HG03565 (cell line): ENCODE measurements at regions not wholly inside any gene's neighbourhood (a gene's known extent, or its start where the extent isn't known, plus 50 kb on each side); places are given as distances from the start of the nearest gene placed in this dataset.
"Not testable (repeated sequence)": the region's sequence is repeated elsewhere in the genome, so short reads cannot be mapped to it uniquely, and the experiment has no call there.

Experiments
- ATAC-seq: cut with Tn5 transposase; IDR thresholded peaks from one replicate; pipeline ENCODE4 v1.9.1; 2021; ENCODE audit warnings: mild to moderate bottlenecking, moderate library complexity; ENCODE audit not compliant: unreplicated experiment

DNA sequence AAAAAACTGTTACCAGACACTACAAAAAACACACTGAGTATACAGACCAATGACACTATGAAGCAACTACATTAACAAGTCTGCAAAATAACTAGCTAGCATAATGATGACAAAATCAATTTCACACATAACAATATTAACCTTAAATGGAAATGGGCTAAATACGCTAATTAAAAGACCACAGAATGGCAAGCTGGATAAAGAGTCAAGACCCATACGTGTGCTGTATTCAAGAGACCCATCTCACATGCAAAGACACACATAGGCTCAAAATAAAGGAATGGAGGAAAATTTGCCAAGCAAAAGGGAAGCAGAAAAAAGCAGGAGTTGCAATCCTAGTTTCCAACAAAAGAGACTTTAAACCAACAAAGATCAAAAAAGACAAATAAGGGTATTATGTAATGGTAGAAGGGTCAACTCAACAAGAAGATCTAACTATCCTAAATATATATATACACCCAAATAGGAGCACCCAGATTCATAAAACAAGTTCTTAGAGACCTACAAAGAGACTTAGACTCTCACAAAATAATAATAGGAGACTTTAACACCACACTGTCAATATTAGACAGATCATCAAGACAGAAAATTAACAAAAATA is 158.6 kb downstream of the ALDH8A1 start:
- not testable (repeated sequence) for ATAC-seq

DNA sequence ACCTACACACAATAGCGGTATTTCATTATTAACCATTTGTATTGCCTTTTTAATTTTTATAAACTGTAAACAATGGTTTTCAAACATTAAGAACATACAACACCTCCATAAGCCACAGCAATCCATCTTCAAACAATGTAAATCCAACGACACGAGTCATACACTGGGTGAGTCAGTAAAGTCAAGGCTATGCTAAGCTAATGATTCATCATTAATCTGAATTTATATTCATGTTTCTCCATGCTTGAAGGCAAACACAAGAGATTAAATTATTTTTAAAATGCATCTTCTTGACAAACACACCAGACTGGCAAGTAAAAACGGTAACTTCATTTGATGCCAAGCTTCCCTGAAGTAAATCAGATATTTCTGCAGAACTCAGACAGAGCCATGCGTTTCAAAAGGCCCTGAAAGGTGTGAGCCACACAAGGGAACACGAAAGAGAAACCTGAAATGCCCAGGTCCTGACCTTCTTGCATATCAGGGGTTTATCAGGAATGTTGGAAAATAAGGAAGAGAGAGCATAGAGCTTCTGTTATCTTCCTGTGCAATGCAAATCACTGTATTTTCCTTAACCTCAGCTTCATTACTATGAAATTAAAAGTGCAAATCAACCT is 162.5 kb downstream of the ALDH8A1 start:
- no peak for ATAC-seq

DNA sequence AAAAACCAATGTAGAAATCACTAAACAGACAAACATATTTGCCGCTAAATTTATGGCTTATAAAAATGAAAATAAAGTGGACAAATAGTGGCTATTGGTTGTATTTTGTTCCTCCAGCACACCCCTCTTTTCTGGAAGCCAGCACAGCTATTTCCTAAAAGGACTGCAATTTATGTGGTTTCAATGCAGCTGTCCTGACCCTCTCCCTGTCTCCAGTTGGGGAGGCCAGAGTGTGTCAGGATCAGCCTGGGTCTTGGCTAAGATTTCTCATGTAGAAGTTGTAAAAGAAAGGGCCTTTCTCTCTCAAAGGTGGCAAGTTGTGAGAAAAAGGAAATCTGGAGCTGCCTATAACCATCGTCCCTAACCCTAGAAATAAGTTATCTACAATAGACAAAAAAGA is 165.6 kb downstream of the ALDH8A1 start:
- no peak for ATAC-seq

DNA sequence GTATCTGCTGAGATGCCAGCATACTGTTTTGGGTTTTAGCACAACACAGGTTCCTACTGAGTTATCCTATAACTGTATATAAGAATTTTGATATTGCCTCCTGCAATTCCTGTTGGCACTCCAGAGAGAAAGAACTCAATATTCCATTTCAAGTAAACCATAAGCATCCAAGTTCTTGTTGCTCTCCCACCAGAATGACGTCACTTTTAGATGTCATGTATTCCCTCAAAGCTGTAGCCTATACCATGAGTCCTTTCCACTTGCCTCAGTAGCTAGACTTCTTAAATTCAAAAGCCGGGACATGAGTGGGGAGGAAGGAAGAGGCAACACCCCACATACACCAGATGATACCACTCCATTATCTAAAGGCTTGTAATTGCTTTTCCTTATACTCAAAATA is 171.5 kb downstream of the ALDH8A1 start:
- ATAC-seq: no peak

DNA sequence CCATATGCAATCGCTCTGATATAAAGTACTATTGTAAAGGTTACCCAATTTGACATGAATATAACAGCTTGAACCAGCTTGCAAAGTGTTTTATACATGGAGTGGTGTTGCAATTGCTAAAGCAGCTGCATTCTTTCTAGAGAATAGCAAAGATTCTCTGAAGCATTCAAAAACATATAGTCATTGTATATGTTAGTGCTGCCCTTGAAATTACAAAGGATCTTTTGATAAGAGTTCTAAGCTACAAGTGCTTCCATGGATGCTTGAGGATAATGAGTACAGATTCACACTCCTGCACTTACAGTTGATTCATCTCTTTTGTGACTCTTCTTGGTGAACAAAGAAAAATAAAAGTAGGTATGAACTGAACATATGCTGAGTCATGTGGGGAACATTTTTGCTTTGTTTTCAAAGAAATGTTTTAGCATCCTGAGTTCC is 175.7 kb downstream of the ALDH8A1 start:
- ATAC-seq: no peak

DNA sequence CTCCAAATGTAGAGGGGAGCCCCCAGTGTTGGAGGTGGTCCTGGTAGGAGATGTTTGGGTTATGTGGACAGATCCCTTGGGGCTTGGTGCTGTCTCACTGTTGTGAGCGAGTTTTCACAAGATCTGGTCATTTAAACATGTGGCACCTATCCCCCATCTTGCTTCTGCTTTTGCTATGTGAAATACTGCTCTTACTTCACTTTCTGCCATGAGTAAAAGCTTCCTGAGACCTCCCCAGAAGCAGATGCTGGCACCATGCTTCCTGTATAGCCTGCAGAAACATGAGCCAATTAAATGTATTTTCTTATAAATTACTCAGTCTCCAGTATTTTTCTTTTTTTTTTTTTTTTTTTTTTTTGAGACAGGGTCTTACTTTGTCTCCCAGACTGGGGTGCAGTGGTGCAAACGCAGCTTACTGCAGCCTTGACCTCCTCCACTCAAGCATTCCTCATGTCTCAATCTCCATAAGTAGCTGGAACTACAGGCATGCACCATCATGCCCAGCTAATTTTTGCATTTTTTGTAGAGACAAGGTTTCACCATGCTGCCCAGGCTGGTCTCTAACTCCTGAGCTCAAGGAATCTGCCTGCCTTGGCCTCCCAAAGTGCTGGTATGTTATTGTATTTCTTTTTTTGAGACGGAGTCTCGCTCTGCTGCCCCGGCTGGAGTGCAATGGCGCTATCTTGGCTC is 177.1 kb downstream of the ALDH8A1 start:
- no peak for ATAC-seq

DNA sequence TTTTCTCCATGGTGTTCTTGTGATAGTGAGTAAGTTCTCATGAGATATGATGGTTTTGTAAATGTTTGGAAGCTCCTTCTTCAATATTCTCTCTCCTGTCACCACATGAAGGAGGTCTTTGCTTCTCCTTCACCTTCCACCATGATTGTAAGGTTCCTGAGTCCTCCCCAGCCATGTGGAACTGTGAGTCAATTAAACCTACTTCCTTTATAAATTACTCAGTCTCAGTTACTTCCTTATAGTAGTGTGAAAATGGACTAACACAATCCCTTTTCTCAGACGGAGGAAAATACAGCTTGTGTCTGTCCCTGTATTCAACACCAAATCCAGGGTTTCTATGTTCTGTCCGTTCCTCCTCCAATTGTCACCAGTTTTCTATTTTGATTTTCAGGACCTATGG is 181.0 kb downstream of the ALDH8A1 start:
- no peak for ATAC-seq

DNA sequence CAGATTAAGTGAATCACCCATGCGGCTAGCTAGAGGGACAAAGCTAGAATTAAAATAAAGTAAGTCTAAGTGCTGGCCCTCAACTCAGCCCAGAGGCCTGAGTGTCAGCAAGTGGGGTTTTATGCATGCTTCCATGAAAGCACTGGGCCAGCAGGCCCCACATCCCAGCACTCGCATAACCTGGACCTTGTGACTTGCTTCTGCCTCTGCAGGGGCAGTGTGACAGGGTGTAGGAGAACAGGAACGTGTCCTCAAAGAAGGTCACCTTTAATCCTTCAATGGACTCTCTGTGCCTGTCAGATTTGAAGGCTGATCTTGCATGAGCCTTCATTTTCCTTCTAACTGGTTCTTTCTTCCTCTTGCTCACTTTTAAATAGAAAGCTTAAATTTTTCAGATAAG is 183.4 kb downstream of the ALDH8A1 start:
- no peak for ATAC-seq

DNA sequence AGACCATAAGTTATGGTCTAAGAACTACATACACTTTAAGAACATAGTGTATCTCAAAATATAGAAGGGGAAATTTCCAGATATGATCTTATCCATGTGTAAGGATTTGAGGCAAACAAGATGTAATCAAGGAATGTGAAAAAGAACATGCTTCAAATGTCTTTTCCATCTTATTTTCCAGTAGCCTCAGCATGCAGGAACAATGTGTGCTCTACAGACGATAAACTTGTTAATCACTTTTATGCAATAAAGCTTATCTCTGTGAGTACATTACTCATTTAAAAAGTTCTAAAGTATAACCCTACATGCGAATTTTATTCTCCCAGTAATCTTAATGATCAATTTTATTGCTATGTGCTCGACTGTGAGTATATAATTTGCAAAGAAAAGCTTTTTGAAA is 185.2 kb downstream of the ALDH8A1 start:
- ATAC-seq: no peak

DNA sequence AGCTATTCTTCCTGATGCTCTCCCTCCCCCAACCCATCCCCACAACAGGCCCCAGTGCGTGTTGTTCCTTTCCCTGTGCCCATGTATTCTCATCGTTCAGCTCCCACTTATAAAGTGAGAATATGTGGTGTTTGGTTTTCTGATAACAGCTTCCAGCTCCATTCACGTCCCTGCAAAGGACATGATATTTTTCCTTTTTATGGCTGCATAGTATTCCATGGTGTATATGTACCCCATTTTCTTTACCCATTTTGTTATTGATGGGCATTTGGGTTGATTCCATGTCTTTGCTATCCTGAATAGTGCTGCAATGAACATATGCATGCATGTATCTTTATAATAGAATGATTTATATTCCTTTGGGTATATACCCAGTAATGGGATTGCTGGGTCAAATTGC is 186.3 kb downstream of the ALDH8A1 start:
- ATAC-seq: not testable (repeated sequence)

DNA sequence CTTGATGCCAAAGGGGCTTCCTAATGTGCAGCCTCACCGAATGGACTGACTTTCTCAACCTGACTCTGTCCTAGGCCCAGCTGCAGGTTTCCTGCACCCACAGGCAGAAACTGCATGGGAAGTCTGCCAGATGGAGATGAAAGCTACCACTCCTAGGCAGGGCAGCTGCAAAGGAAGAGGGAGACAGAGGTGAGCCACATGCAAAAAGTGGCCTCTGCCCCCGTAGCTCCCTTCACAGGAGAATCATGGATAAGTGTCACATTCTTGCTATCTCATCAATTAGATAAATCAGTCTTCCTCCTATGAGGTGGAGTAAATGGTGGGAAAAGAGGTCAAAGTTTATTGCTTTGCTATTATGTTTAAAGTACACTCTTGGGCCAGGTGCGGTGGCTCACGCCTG is 191.3 kb downstream of the ALDH8A1 start:
- no peak for ATAC-seq

DNA sequence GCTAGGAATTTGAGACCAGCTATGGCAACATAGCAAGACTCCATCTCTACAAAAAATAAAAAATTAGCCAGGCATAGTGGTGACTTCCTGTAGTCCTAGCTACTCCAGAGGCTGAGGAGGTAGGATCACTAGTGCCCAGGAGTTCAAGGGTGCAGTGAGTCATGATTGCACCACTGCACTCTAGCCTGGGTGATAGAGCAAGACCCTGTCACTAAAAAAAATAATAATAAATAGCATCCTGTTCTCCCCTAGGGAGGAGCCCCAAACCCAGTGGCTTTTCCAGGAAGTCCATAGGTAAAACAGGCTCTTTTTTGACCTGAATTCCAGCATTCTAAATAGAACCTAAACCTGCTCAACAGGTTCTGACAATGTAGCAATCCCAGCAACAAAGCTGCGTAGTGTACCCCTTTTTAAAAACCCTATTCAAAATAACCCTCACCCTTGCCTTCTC is 192.0 kb downstream of the ALDH8A1 start:
- ATAC-seq: no peak

DNA sequence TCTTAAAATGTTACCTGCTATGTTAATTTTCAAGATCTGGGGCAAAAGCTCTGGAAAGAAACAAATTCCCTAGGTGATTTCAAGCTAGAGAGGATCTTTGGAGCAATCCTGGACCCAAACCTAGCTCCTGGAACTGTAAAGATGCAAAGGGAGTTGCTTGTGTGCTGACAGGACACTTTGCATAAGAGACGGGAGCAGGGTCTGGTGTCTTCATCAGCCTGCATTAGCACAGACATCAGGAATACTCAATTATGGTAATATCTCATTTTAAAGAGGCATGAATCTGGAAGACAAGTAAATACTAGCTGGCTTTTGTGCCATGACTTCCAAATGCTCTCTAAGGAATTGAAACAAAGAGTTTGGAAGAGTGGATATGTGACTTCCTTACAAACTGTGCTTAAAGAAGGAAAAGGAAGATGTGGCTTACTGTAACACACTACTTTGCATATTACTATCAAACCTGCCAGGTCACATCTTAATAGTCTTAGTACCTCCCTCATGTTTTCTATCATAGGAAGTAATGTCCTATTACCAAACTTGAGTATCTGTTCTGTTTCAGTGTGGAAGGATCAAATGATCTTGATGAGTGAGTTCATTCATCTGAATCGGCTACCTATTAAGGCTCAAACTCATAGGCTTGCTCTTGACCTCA is 193.4 kb downstream of the ALDH8A1 start:
- no peak for ATAC-seq

DNA sequence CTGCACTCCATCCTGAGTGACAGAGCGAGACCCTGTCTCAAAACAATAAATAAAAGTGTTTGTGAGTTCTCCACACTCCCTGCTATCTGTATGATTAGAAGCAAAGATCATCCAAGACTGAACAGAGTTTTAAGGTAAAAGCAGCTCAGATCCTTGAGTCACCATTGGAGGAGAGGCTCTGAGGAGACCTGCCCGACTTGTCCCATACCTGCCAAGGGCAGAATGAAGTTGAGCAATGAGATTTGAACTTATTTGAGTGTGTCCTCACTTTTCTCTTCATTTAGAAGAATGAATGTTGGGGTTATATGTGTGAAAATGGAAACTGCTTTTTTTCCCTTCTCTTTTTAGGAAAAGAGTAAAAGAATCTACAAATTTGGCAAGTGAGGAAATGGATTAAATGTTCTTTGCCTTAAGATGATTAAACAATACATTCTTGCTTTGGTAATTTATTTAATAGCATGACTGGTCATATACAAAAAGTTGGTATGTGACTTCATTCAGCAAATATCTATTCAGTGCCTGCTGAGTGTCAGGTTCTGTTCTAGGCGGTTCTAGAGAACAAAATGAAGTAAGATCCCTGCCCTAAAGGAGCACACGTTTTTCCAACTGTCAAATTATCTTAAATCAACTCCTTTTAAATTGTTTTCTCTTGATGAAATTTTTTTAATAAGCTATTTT is 195.7 kb downstream of the ALDH8A1 start:
- no peak for ATAC-seq

DNA sequence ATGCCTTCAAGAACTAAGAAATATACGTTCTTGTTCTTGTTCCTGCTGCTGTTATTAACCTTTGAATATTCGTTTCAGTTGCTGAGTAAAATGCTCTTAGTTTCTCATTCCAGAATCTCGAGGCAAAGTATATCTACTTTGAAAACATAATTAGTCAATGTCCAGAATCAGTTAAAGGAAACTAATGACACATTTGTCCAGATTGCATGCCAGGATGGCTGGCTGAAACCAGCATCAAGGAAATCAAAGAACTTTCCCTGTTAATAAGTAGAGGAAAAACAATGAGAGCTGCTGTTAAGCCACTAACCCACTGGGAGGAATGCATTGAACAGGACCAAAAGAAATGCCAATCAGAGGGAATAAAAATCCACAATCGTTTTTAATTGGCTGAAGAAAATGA is 196.9 kb downstream of the ALDH8A1 start:
- ATAC-seq: no peak

DNA sequence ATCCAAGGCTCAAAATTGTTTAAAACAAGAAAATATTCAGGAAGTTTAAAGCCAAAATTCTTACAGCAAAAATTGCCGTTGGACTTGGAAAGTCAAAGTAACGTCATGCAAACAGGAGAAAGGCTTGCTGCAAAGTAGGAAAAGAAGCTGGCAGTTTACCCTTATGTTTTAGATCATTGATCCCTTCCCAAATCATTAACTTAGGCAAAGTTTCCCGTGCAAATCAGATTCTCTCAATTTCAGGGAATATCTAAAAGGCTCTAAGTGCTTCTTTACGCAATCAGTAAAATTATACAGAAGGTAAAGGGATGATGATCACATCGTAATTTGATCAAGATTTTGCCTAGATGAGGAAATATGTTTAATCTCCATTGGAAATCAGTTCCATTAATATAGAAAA is 197.5 kb downstream of the ALDH8A1 start:
- no peak for ATAC-seq

DNA sequence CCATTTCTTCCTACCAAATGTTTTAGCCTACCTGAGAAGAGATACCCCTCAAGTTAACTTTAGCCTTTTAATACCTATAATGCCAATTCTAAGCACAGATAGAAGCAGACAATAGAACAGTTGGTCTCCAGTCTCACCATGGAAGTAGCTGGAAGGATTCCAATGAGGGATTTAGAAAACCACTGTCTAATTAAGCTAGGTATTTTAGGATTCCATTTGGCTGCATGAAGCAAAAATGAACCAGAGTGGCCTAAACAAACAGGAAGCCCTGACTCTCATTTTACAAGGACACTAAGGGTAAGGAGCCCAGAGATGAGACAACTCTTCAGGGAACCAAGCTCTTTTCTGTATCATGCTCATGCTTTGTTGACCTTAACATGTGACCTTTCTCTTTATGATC is 199.2 kb downstream of the ALDH8A1 start:
- ATAC-seq: no peak

DNA sequence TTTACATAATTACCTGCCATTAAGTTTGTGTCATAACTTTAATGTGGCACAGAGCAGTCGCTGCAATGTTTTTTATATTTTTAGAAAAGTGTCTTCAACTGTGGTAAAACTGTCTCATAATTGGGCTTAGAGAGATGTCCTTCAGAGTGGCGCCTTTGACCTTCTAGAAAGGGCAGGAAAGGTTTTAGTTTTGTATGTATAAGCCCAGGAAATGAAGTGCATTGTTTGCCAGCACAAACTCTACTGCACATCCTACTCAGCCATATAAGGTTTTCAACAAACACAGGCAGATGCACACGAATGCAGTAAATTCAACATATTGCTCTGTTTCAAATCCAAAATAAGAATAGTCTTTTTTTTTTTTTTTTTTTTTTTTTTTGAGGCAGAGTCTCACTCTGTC is 201.4 kb downstream of the ALDH8A1 start:
- no peak for ATAC-seq

DNA sequence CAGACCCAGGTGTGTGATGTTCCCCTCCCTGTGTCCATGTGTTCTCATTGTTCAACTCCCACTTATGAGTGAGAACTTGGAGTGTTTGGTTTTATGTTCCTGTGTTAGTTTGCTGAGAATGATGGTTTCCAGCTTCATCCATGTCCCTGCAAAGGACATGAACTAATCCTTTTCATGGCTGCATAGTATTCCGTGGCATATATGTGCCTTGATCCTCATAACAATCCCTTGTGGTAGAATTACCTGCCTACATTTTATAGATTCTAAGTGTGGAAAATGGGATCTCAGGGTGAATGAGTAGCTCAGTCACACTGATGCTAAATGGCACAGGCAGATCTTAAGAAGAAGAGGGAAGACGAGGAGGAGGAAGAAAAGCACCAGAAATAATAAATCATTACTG is 202.7 kb downstream of the ALDH8A1 start:
- not testable (repeated sequence) for ATAC-seq

DNA sequence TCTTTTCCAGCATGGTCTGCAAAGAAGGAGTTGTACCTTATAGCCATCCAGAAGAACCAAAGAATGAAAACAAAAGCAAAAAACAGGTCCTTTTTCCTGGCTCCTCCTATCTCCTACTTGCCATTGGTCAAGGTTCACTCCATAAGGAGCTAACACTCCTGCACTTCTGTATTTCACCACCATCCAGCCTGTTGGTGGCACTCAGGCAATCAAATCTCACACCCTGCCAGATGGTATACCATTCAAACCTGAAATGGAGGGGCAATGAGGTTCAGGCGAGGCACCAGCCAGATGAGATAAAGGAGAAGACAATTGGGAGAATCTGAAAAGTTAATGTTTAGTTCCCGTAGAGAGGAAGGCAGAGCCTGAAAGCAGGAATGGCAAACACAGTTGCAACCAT is 203.8 kb downstream of the ALDH8A1 start:
- no peak for ATAC-seq

DNA sequence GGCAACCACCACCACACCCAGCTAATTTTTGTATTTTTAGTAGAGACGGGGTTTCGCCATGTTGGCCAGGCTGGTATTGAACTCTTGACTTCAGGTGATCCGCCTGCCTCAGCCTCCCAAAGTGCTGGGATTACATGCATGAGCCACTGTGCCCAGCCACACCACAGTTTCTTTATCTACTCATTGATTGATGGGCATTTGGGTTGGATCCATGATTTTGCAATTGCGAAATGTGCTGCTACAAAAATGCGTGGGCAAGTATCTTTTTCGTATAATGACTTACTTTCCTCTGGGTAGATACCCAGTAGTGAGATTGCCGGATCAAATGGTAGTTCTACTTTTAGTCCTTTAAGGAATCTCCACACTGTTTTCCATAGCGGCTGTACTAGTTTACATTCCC is 204.7 kb downstream of the ALDH8A1 start:
- not testable (repeated sequence) for ATAC-seq
